HepG2 (cell line): ENCODE measurements at regions not wholly inside any gene's neighbourhood (a gene's known extent, or its start where the extent isn't known, plus 50 kb on each side); places are given as distances from the start of the nearest gene placed in this dataset.

ENCODE experiments used
- ATAC-seq: fragments of 200-7000 bp; cut with Tn5 transposase; 3 replicates; pipeline ENCODE4 v1.9.1; 2020; ENCODE audit warnings: mild to moderate bottlenecking, moderate library complexity
- BruUV-seq: library from RNA; stranded (reverse); fragments of 400-500 nt; replicated peaks from 2 replicates; lab custom pipeline; 2021; lab: Mats Ljungman, UMichigan
- CTCF ChIA-PET: fragments of 300-600 bp; formaldehyde crosslinking; extraction: SDS; loops from one replicate; lab custom pipeline; 2021; ENCODE audit warnings: low total read pairs, inconsistent platforms, low intra/inter-chr PET ratio; lab: Yijun Ruan, JAX
- POLR2A ChIA-PET: fragments of 350-600 bp; sonication (Branson Sonifier 250); formaldehyde crosslinking; loops from one replicate; lab custom pipeline; 2020; ENCODE audit warnings: antibody characterized with exemption, inconsistent platforms; lab: Yijun Ruan, JAX
- DNase-seq: peaks from one replicate; pipeline ENCODE4 v3.0.0-alpha.2; 2015; ENCODE audit warnings: low spot score
- FAIRE-seq: peaks from 3 replicates; lab custom pipeline; 2011; peaks lifted over from hg19 to GRCh38; lab: Jason Lieb, UNC
- H2AFZ ChIP-seq: one replicate; pipeline ENCODE4 v1.6.1; 2011; ENCODE audit warnings: low read length, inconsistent platforms
- H3K27ac ChIP-seq: fragments of 300-600 bp; 3 replicates; pipeline ENCODE4 v1.8.0; 2011; ENCODE audit warnings: mixed run types, mild to moderate bottlenecking, mixed read lengths, low read length, inconsistent platforms; ENCODE audit not compliant: insufficient read depth; ENCODE audit errors: extremely low read length
- H3K27me3 ChIP-seq, 2 experiments: fragments of 200-600 bp in 1 of 2; 2 replicates in 1 of 2; 3 replicates in 1 of 2; pipeline versions ENCODE4 v1.6.0 to v1.8.0; 2011; ENCODE audit warnings: low read length in 2 of 2, mild to moderate bottlenecking in 2 of 2, moderate library complexity in 2 of 2, inconsistent platforms in 1 of 2; ENCODE audit not compliant: insufficient read depth in 2 of 2, control insufficient read depth in 1 of 2
- H3K36me3 ChIP-seq, 2 experiments: fragments of 200-600 bp in 1 of 2; replicated peaks in 1 of 2; 2 replicates in 1 of 2; 3 replicates in 1 of 2; pipeline versions ENCODE4 v1.5.1 to v1.8.0; 2011; ENCODE audit warnings: low read length in 2 of 2, inconsistent platforms in 1 of 2; ENCODE audit not compliant: insufficient read depth in 2 of 2, control insufficient read depth in 1 of 2
- H3K4me1 ChIP-seq: 2 replicates; pipeline ENCODE4 v1.5.1; 2012; ENCODE audit warnings: low read length, inconsistent platforms; ENCODE audit not compliant: insufficient read depth
- H3K4me2 ChIP-seq: 2 replicates; pipeline ENCODE4 v1.6.0; 2011; ENCODE audit warnings: low read depth, low read length, inconsistent platforms
- H3K4me3 ChIP-seq, 3 experiments: fragments of 200-600 bp in 1 of 3; sonication (generic), shearing (Covaris generic) in 1 of 3; replicated peaks in 1 of 3; 2 replicates each; pipeline ENCODE4 v1.5.1; 2011 to 2016; ENCODE audit warnings: low read length in 3 of 3, inconsistent platforms in 2 of 3, low read depth in 2 of 3, mild to moderate bottlenecking in 2 of 3, control low read depth in 1 of 3, mixed read lengths in 1 of 3; ENCODE audit not compliant: insufficient read depth in 1 of 3
- H3K79me2 ChIP-seq: one replicate; pipeline ENCODE4 v1.6.1; 2011; ENCODE audit warnings: low read length, inconsistent platforms; ENCODE audit not compliant: insufficient read depth
- H3K9ac ChIP-seq: 2 replicates; pipeline ENCODE4 v1.6.0; 2011; ENCODE audit warnings: mild to moderate bottlenecking, low read depth, low read length, inconsistent platforms; ENCODE audit not compliant: insufficient read depth
- H3K9me3 ChIP-seq: 2 replicates; pipeline ENCODE4 v1.5.1; 2012; ENCODE audit warnings: mild to moderate bottlenecking, low read length
- H4K20me1 ChIP-seq: 2 replicates; pipeline ENCODE4 v1.6.0; 2011; ENCODE audit warnings: inconsistent platforms, mild to moderate bottlenecking, low read length, moderate library complexity; ENCODE audit not compliant: insufficient read depth
- ARNT ChIP-seq: fragments of 450-650 bp; IDR thresholded peaks from 2 replicates; pipeline ENCODE4 v1.6.1; 2017
- GZF1 ChIP-seq: sonication (generic); formaldehyde crosslinking; IDR thresholded peaks from 2 replicates; pipeline ENCODE4 v1.5.1; 2020; ENCODE audit warnings: mild to moderate bottlenecking, missing genetic modification reagents
- NCOA1 ChIP-seq: sonication (generic); formaldehyde crosslinking; IDR thresholded peaks from 2 replicates; pipeline ENCODE4 v1.9.0; 2021; ENCODE audit warnings: missing genetic modification reagents
- PCBP1 ChIP-seq: fragments of 200-400 bp; formaldehyde crosslinking; IDR thresholded peaks from 2 replicates; pipeline ENCODE4 v1.6.1; 2017; ENCODE audit warnings: mild to moderate bottlenecking, low read depth, low read length, borderline replicate concordance
- STAG1 ChIP-seq: sonication (generic); formaldehyde crosslinking; IDR thresholded peaks from 2 replicates; pipeline ENCODE4 v1.4.0; 2020; ENCODE audit warnings: missing genetic modification reagents
- TRIM22 ChIP-seq: fragments of 450-650 bp; IDR thresholded peaks from 2 replicates; pipeline ENCODE4 v1.6.1; 2017
- in situ Hi-C: cut with HindIII; loops from 2 replicates; pipeline ENCODE4 v1.10.0; 2017; ENCODE audit warnings: low pct_unique_long_range_greater_than_20kb; ENCODE audit not compliant: extremely low pct_ligation_motif_present
- intact Hi-C: fragments of 100-400 bp; cut with micrococcal nuclease; formaldehyde crosslinking; loops from one replicate; pipeline ENCODE4 v1.10.0; 2022; ENCODE audit not compliant: unreplicated experiment
- TF ChIP-seq, protein P1 (sequence below): sonication (generic); formaldehyde crosslinking; IDR thresholded peaks from 2 replicates; pipeline ENCODE4 v1.8.0; 2022; ENCODE audit warnings: missing genetic modification reagents, low read depth, mild to moderate bottlenecking, borderline replicate concordance
- TF ChIP-seq, protein P2 (sequence below): sonication (generic); formaldehyde crosslinking; IDR thresholded peaks from 2 replicates; pipeline ENCODE4 v1.4.0; 2020; ENCODE audit warnings: mild to moderate bottlenecking, low read depth, missing genetic modification reagents

GRCh38 chr9:111726949-111727348 is 65.5 kb downstream of the GNG10 start (continued):
- TF ChIP-seq, protein P1, sequence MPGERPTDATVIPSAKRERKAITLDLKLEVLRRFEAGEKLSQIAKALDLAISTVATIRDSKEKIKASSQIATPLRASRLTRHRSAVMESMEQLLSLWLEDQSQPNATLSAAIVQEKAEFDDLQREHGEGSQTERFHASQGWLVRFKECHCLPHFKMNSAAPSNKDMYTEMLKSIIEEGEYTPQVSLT (CRISPR knock-in tag): no peak
- TF ChIP-seq GZF1 (CRISPR knock-in tag): no peak
- no peak for TF ChIP-seq NCOA1 (CRISPR knock-in tag)
- TF ChIP-seq, protein P2, sequence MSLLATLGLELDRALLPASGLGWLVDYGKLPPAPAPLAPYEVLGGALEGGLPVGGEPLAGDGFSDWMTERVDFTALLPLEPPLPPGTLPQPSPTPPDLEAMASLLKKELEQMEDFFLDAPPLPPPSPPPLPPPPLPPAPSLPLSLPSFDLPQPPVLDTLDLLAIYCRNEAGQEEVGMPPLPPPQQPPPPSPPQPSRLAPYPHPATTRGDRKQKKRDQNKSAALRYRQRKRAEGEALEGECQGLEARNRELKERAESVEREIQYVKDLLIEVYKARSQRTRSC (CRISPR knock-in tag): no peak

GRCh38 chr9:111720174-111720573 is 58.8 kb downstream of the GNG10 start:
- H3K4me1 ChIP-seq: no peaks in the 10 kb centered on the region
- no peaks in the 10 kb centered on the region for H3K36me3 ChIP-seq
- H4K20me1 ChIP-seq: no peaks in the 10 kb centered on the region
- no peak for ATAC-seq
- no TSS peak for BruUV-seq
- H3K9ac ChIP-seq: no peak overlapping the region
- intact Hi-C loops: no loop called here
- 0 out of 2 replicates have a peak, but pooled peaks have one; percentile 13 for TF ChIP-seq STAG1 (CRISPR knock-in tag)
- TF ChIP-seq ARNT: no peak
- TF ChIP-seq PCBP1: no peak
- TF ChIP-seq TRIM22: no peak
- TF ChIP-seq, all 625 proteins: peak for 1
- Histone ChIP-seq H3K4me2 (no peak overlapping the region), H3K27me3 (no peaks in the 10 kb centered on the region), H3K9me3 (no peaks in the 10 kb centered on the region), H2AFZ (no peak overlapping the region), H3K27ac (no peak overlapping the region), H3K4me3 (no peak overlapping the region), H3K79me2 (no peaks in the 10 kb centered on the region)
- ChIA-PET POLR2A (no interaction called here), CTCF (no interaction called here)
- no peak for DNase-seq
- FAIRE-seq: no peak
- in situ Hi-C loops: no loop called here
